ENCODE measurements at regions not wholly inside any gene's neighbourhood (a gene's known extent, or its start where the extent isn't known, plus 50 kb on each side); places are given as distances from the start of the nearest gene placed in this dataset.

DNA sequence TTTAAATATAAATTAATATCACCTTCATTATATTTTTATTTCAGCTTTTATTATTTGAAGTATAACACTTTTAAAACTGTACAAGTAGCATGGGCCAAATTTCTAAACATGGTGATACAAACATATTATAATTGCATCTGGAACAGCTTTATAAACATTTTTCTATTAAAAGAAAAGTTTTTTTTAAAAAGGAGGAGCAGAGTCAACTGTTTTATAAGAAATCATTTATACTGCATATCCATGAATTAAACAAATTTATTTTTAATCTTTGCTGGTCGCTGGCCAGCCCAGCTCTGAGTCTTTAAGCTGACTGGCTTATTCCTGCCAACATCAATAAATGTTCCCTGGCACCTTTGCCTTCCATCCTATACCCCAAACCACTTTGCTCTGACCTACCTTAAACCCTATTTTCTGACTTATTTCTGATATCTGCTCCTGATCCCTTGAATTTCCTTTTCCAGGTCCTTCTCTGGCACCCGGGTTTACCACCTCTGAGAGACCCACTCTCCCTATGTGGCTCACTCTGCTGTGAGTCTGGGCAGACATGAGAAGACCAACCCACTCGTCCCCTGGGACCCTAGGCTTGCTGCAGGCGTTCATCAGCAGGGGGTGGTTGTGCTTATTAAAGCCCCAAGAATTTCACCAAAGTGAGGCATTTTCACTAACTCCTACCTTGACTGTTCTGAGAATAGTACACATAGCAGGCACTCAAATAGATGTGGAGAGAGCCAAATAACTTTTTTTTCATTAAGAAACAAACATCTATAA, 220.3 kb downstream of the KLF12 start:
- no peaks in the 10 kb centered on the region for H3K27me3 Mint-ChIP-seq (ENCODE audit: low read depth, unreplicated experiment)
- no peaks in the 10 kb centered on the region for H3K36me3 Mint-ChIP-seq (ENCODE audit: low read depth, unreplicated experiment)
- H3K9me3 Mint-ChIP-seq (ENCODE audit: unreplicated experiment) = no peaks in the 10 kb centered on the region
- H3K27ac ChIP-seq (ENCODE audit: low read depth, low read length) = no peak overlapping the region
- peaks cover 21% of the 10 kb centered on the region for H4K20me1 ChIP-seq (ENCODE audit: insufficient read depth, low read length)
- H3K4me3 ChIP-seq (ENCODE audit: insufficient read depth, low read depth, low read length) = no peak overlapping the region
- peak overlapping the region; percentile 80 for H3K27ac Mint-ChIP-seq (ENCODE audit: unreplicated experiment)
- peaks cover 15% of the 10 kb centered on the region for H3K4me1 ChIP-seq (ENCODE audit: insufficient read depth, low read length)
- TF ChIP-seq EZH2 (IDR thresholded peaks at IDR 0.05; ENCODE audit: insufficient read depth, low read length) = no peak
- TF ChIP-seq, protein P1, sequence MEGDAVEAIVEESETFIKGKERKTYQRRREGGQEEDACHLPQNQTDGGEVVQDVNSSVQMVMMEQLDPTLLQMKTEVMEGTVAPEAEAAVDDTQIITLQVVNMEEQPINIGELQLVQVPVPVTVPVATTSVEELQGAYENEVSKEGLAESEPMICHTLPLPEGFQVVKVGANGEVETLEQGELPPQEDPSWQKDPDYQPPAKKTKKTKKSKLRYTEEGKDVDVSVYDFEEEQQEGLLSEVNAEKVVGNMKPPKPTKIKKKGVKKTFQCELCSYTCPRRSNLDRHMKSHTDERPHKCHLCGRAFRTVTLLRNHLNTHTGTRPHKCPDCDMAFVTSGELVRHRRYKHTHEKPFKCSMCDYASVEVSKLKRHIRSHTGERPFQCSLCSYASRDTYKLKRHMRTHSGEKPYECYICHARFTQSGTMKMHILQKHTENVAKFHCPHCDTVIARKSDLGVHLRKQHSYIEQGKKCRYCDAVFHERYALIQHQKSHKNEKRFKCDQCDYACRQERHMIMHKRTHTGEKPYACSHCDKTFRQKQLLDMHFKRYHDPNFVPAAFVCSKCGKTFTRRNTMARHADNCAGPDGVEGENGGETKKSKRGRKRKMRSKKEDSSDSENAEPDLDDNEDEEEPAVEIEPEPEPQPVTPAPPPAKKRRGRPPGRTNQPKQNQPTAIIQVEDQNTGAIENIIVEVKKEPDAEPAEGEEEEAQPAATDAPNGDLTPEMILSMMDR (IDR thresholded peaks at IDR 0.05; ENCODE audit: insufficient read depth, low read depth, low read length) = no peak
- H3K4me1 Mint-ChIP-seq (ENCODE audit: low read depth, unreplicated experiment) = peaks cover 34% of the 10 kb centered on the region
- DNase-seq (ENCODE audit: low read depth) (no peak), FAIRE-seq (no peak)
- no peaks in the 10 kb centered on the region for H3K27me3 ChIP-seq (ENCODE audit: insufficient read depth, low read length)
- H3K4me3 Mint-ChIP-seq (ENCODE audit: unreplicated experiment) = no peak overlapping the region
- H3K4me2 ChIP-seq (ENCODE audit: low read length) = peak overlapping the region; percentile 10
- no peaks in the 10 kb centered on the region for H3K9me3 ChIP-seq (ENCODE audit: insufficient read depth, low read depth, low read length)
- no peaks in the 10 kb centered on the region for H3K36me3 ChIP-seq (ENCODE audit: insufficient read depth, low read length)
- no peak overlapping the region for H3K9ac ChIP-seq (ENCODE audit: low read length)
- H3K79me2 ChIP-seq (ENCODE audit: insufficient read depth, low read length) = peaks cover 10% of the 10 kb centered on the region
- no peak overlapping the region for H2AFZ ChIP-seq (ENCODE audit: low read depth, low read length)

DNA sequence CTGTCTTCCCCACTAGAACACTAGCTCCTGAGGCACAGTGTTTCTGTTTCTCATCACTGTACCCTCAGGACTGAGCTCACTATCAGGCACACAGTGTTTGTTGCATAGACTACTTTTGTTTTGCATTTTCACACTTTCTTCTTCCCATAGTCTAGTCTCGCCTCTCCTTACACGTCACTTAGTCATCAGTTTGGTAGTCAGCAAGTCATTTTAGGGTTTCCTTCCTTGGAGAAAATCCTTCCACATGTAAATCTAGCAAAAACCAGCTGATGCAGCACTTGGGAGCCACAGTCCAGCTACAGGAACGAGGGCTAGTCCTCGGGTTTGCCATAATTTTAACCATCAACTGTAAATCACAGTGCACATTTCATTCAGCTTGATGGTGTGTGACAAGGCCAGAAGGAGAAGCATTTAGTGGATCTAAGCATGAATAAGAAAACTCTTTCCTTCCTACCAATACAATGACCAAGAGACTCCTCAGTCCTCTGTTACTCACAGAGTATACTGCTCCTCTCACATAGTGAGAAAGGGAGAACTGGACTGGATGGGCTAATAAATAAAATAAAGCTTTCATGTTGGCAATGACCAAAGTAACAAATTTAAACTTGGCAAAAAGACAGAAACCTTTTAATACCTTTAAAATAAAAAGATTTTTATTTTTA, 221.0 kb downstream of the KLF12 start:
- peak overlapping the region; percentile 9 for H3K4me3 Mint-ChIP-seq (ENCODE audit: unreplicated experiment)
- peak overlapping the region; percentile 97 for H3K27ac Mint-ChIP-seq (ENCODE audit: unreplicated experiment)
- H3K9me3 Mint-ChIP-seq (ENCODE audit: unreplicated experiment) = no peaks in the 10 kb centered on the region
- H3K79me2 ChIP-seq (ENCODE audit: insufficient read depth, low read length) = peaks cover 4% of the 10 kb centered on the region
- DNase-seq (ENCODE audit: low read depth) = peak; percentile 72
- H3K27ac ChIP-seq (ENCODE audit: low read depth, low read length) = peak overlapping the region; percentile 4
- peak; percentile 75 for FAIRE-seq
- no peaks in the 10 kb centered on the region for H3K27me3 ChIP-seq (ENCODE audit: insufficient read depth, low read length)
- H3K4me3 ChIP-seq (ENCODE audit: insufficient read depth, low read depth, low read length) = no peak overlapping the region
- H4K20me1 ChIP-seq (ENCODE audit: insufficient read depth, low read length) = peaks cover 16% of the 10 kb centered on the region
- no peak for TF ChIP-seq EZH2 (IDR thresholded peaks at IDR 0.05; ENCODE audit: insufficient read depth, low read length)
- TF ChIP-seq, protein P1 (IDR thresholded peaks at IDR 0.05; ENCODE audit: insufficient read depth, low read depth, low read length) = no peak
- peaks cover 32% of the 10 kb centered on the region for H3K4me1 Mint-ChIP-seq (ENCODE audit: low read depth, unreplicated experiment)
- H3K27me3 Mint-ChIP-seq (ENCODE audit: low read depth, unreplicated experiment) = no peaks in the 10 kb centered on the region
- H3K4me2 ChIP-seq (ENCODE audit: low read length) = peak overlapping the region; percentile 55
- no peaks in the 10 kb centered on the region for H3K9me3 ChIP-seq (ENCODE audit: insufficient read depth, low read depth, low read length)
- H2AFZ ChIP-seq (ENCODE audit: low read depth, low read length) = no peak overlapping the region
- no peaks in the 10 kb centered on the region for H3K36me3 ChIP-seq (ENCODE audit: insufficient read depth, low read length)
- peaks cover 15% of the 10 kb centered on the region for H3K4me1 ChIP-seq (ENCODE audit: insufficient read depth, low read length)
- H3K36me3 Mint-ChIP-seq (ENCODE audit: low read depth, unreplicated experiment) = no peaks in the 10 kb centered on the region
- peak overlapping the region; percentile 12 for H3K9ac ChIP-seq (ENCODE audit: low read length)

DNA sequence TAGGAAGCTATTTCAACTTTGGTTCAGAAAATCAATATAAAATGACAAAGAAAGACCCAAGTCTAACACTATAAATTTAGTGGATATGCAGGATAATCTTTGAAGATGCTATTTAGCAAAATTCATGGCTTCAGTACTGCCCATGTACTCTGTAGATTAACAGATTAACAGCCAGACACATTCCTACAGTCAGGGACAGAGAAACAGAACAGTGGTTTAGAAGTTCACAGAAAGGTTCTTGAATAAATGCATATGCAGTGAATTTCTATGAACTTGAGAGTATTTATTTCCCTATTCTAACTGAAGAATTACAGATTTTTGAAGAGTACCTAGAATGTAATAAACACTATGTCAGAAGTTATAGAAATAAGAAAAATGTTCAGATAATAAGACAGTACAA, 222.8 kb downstream of the KLF12 start:
- FAIRE-seq = no peak
- H2AFZ ChIP-seq (ENCODE audit: low read depth, low read length) = no peak overlapping the region
- H3K79me2 ChIP-seq (ENCODE audit: insufficient read depth, low read length) = peaks cover 4% of the 10 kb centered on the region
- peaks cover 28% of the 10 kb centered on the region for H3K4me1 Mint-ChIP-seq (ENCODE audit: low read depth, unreplicated experiment)
- no peaks in the 10 kb centered on the region for H3K9me3 ChIP-seq (ENCODE audit: insufficient read depth, low read depth, low read length)
- DNase-seq (ENCODE audit: low read depth) = no peak
- H3K4me3 ChIP-seq (ENCODE audit: insufficient read depth, low read depth, low read length) = no peak overlapping the region
- H3K27ac ChIP-seq (ENCODE audit: low read depth, low read length) = no peak overlapping the region
- no peak overlapping the region for H3K4me2 ChIP-seq (ENCODE audit: low read length)
- H3K27me3 Mint-ChIP-seq (ENCODE audit: low read depth, unreplicated experiment) = no peaks in the 10 kb centered on the region
- H4K20me1 ChIP-seq (ENCODE audit: insufficient read depth, low read length) = peaks cover 20% of the 10 kb centered on the region
- TF ChIP-seq EZH2 (IDR thresholded peaks at IDR 0.05; ENCODE audit: insufficient read depth, low read length) = no peak
- TF ChIP-seq, protein P1 (IDR thresholded peaks at IDR 0.05; ENCODE audit: insufficient read depth, low read depth, low read length) = no peak
- H3K4me1 ChIP-seq (ENCODE audit: insufficient read depth, low read length) = peaks cover 15% of the 10 kb centered on the region
- no peak overlapping the region for H3K27ac Mint-ChIP-seq (ENCODE audit: unreplicated experiment)
- H3K27me3 ChIP-seq (ENCODE audit: insufficient read depth, low read length) = no peaks in the 10 kb centered on the region
- no peaks in the 10 kb centered on the region for H3K36me3 ChIP-seq (ENCODE audit: insufficient read depth, low read length)
- no peak overlapping the region for H3K4me3 Mint-ChIP-seq (ENCODE audit: unreplicated experiment)
- no peaks in the 10 kb centered on the region for H3K36me3 Mint-ChIP-seq (ENCODE audit: low read depth, unreplicated experiment)
- no peak overlapping the region for H3K9ac ChIP-seq (ENCODE audit: low read length)
- H3K9me3 Mint-ChIP-seq (ENCODE audit: unreplicated experiment) = no peaks in the 10 kb centered on the region
